Endodermal cell (in vitro differentiated cells): ENCODE measurements at regions not wholly inside any gene's neighbourhood (a gene's known extent, or its start where the extent isn't known, plus 50 kb on each side); places are given as distances from the start of the nearest gene placed in this dataset.

Experiments
- DNase-seq: peaks from one replicate; pipeline ENCODE4 v3.0.0-alpha.2; 2017
- H3K27ac ChIP-seq: 2 replicates; pipeline ENCODE4 v1.5.1; 2013; ENCODE audit warnings: mild to moderate bottlenecking, low read depth, low read length, moderate library complexity
- H3K27me3 ChIP-seq: 2 replicates; pipeline ENCODE4 v1.6.1; 2013; ENCODE audit warnings: mild to moderate bottlenecking, low read length, moderate library complexity; ENCODE audit not compliant: insufficient read depth, control insufficient read depth, poor library complexity, severe bottlenecking
- H3K36me3 ChIP-seq: 2 replicates; pipeline ENCODE4 v1.7.0; 2013; ENCODE audit warnings: mild to moderate bottlenecking, low read length, moderate library complexity; ENCODE audit not compliant: control insufficient read depth, insufficient read depth
- H3K4me1 ChIP-seq: one replicate; pipeline ENCODE4 v1.7.0; 2013; ENCODE audit warnings: low read length; ENCODE audit not compliant: control insufficient read depth, insufficient read depth
- H3K4me3 ChIP-seq: 2 replicates; pipeline ENCODE4 v1.5.1; 2013; ENCODE audit warnings: mild to moderate bottlenecking, low read length, moderate library complexity
- H3K9ac ChIP-seq: 2 replicates; pipeline ENCODE4 v1.6.1; 2013; ENCODE audit warnings: mild to moderate bottlenecking, low read length, moderate library complexity; ENCODE audit not compliant: poor library complexity, severe bottlenecking; ENCODE audit errors: extremely low read depth
- H3K9me3 ChIP-seq: 2 replicates; pipeline ENCODE4 v1.6.1; 2013; ENCODE audit warnings: mild to moderate bottlenecking, low read length, moderate library complexity; ENCODE audit not compliant: control insufficient read depth
- H3K27ac Mint-ChIP-seq: 2 replicates; pipeline ENCODE4 v1.8.0; 2020; ENCODE audit warnings: mixed read lengths
- H3K27me3 Mint-ChIP-seq: 2 replicates; pipeline ENCODE4 v1.8.0; 2021; ENCODE audit warnings: mild to moderate bottlenecking, mixed read lengths; ENCODE audit not compliant: insufficient read depth
- H3K36me3 Mint-ChIP-seq: 2 replicates; pipeline ENCODE4 v1.8.0; 2020; ENCODE audit warnings: low read depth, mixed read lengths
- H3K4me1 Mint-ChIP-seq: 2 replicates; pipeline ENCODE4 v1.8.0; 2020; ENCODE audit warnings: mixed read lengths
- H3K4me3 Mint-ChIP-seq: 2 replicates; pipeline ENCODE4 v1.8.0; 2020; ENCODE audit warnings: mild to moderate bottlenecking, moderate library complexity, mixed read lengths
- H3K9me3 Mint-ChIP-seq: 2 replicates; pipeline ENCODE4 v1.8.0; 2020; ENCODE audit warnings: mild to moderate bottlenecking, mixed read lengths
- WGBS, 2 experiments: methylation state at CpG; one replicate each; pipeline versions ENCODE4 v1.1.5 to v1.1.7; 2013; ENCODE audit warnings: missing lambda C conversion rate in 2 of 2, mixed read lengths in 1 of 2; ENCODE audit not compliant: insufficient coverage in 1 of 2, insufficient read length in 1 of 2; 5-methylcytosine and 5-hydroxymethylcytosine counted together
- TF ChIP-seq, protein P1 (sequence below): fragments of 200-600 bp; sonication (generic); conservative IDR thresholded peaks from 2 replicates; pipeline ENCODE4 v1.5.0; 2021; ENCODE audit warnings: antibody characterized with exemption, mild to moderate bottlenecking

DNA sequence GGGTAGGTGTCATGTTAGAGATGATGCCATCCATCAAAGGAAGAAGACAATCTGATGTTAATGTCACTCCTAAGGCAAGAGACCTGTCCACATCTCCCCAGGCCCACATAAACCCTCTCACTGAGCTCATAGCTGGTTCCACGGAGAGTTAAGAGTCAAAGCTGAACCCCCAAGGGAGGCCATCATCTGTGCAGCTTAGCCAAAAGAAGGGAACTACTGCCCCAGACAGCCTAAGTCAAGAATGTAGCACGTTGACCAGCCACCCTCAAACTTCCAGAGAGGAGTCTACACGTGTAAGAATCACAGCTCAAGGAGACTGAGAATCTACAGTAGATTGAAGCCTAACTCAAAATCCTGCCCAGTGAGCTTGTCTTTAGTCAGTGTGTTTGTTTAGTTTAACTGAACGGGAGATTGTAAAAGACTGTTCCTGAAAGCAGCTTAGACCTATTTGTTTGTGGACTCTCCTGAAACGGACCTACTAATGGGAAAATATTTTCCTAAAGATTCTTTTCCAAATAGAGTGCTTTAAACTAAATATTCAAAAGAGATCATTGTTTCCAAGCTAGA, 192.7 kb upstream of the NFE2L3 start:
- Mint-ChIP-seq H3K27ac (no peak overlapping the region), H3K36me3 (peaks cover 5% of the 10 kb centered on the region), H3K4me1 (peaks cover 9% of the 10 kb centered on the region), H3K27me3 (peaks cover 4% of the 10 kb centered on the region), H3K9me3 (peaks cover 11% of the 10 kb centered on the region), H3K4me3 (no peak overlapping the region)
- DNase-seq, result no peak
- Histone ChIP-seq H3K27me3 (no peaks in the 10 kb centered on the region), H3K27ac (no peak overlapping the region), H3K4me1 (no peaks in the 10 kb centered on the region), H3K9me3 (peaks cover 14% of the 10 kb centered on the region), H3K4me3 (no peak overlapping the region), H3K9ac (no peak overlapping the region), H3K36me3 (no peaks in the 10 kb centered on the region)
- TF ChIP-seq, protein P1, sequence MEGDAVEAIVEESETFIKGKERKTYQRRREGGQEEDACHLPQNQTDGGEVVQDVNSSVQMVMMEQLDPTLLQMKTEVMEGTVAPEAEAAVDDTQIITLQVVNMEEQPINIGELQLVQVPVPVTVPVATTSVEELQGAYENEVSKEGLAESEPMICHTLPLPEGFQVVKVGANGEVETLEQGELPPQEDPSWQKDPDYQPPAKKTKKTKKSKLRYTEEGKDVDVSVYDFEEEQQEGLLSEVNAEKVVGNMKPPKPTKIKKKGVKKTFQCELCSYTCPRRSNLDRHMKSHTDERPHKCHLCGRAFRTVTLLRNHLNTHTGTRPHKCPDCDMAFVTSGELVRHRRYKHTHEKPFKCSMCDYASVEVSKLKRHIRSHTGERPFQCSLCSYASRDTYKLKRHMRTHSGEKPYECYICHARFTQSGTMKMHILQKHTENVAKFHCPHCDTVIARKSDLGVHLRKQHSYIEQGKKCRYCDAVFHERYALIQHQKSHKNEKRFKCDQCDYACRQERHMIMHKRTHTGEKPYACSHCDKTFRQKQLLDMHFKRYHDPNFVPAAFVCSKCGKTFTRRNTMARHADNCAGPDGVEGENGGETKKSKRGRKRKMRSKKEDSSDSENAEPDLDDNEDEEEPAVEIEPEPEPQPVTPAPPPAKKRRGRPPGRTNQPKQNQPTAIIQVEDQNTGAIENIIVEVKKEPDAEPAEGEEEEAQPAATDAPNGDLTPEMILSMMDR, result no peak
- 78 to 86% methylated on average over 3 to 5 of the region's 5 CpGs for WGBS, 2 experiments

- Mint-ChIP-seq H3K27ac (no peak overlapping the region), H3K27me3 (peaks cover 9% of the 10 kb centered on the region), H3K4me1 (peaks cover 9% of the 10 kb centered on the region), H3K9me3 (no peaks in the 10 kb centered on the region), H3K4me3 (no peak overlapping the region), H3K36me3 (no peaks in the 10 kb centered on the region)
- TF ChIP-seq, protein P1, result no peak
- Histone ChIP-seq H3K4me3 (no peak overlapping the region), H3K9me3 (no peaks in the 10 kb centered on the region), H3K9ac (no peak overlapping the region), H3K27ac (no peak overlapping the region), H3K36me3 (no peaks in the 10 kb centered on the region), H3K4me1 (no peaks in the 10 kb centered on the region), H3K27me3 (peaks cover 11% of the 10 kb centered on the region)
- no peak for DNase-seq
- WGBS, 2 experiments, result 96% methylated on average over 2 of the region's 3 CpGs; no CpG with 5 or more reads in 1 of the 2 experiments
Measured at GRCh38 chr7:25963733-25964132, 188.3 kb upstream of the NFE2L3 start.

GRCh38 chr7:25964483-25964991, 187.5 kb upstream of the NFE2L3 start:
- H3K4me1 Mint-ChIP-seq, result peaks cover 1% of the 10 kb centered on the region
- DNase-seq, result no peak
- Histone ChIP-seq H3K27me3 (peaks cover 11% of the 10 kb centered on the region), H3K27ac (no peak overlapping the region), H3K4me3 (no peak overlapping the region), H3K4me1 (no peaks in the 10 kb centered on the region), H3K36me3 (no peaks in the 10 kb centered on the region), H3K9ac (no peak overlapping the region), H3K9me3 (no peaks in the 10 kb centered on the region)
- H3K27me3 Mint-ChIP-seq, result peaks cover 9% of the 10 kb centered on the region
- H3K27ac Mint-ChIP-seq, result no peak overlapping the region
- H3K9me3 Mint-ChIP-seq, result no peaks in the 10 kb centered on the region
- no peak overlapping the region for H3K4me3 Mint-ChIP-seq
- no peaks in the 10 kb centered on the region for H3K36me3 Mint-ChIP-seq
- 88 to 89% methylated on average over 5 to 6 of the region's 6 CpGs for WGBS, 2 experiments
- TF ChIP-seq, protein P1, result no peak
